ENCODE measurements at regions not wholly inside any gene's neighbourhood (a gene's known extent, or its start where the extent isn't known, plus 50 kb on each side); places are given as distances from the start of the nearest gene placed in this dataset.

- intact Hi-C loops (cut with DNase I) = no loop called here
- Histone ChIP-seq H3K36me3 (ENCODE audit: control insufficient read depth in 2 of 3, insufficient read depth in 3 of 3, low read length in 3 of 3) (no peaks in the 10 kb centered on the region), H3K27me3 (ENCODE audit: control insufficient read depth, insufficient read depth, low read length) (no peaks in the 10 kb centered on the region), H3K27ac (ENCODE audit: low read depth in 2 of 2, low read length in 2 of 2) (no peak overlapping the region), H3K9me3 (ENCODE audit: control insufficient read depth in 2 of 3, insufficient read depth in 1 of 3, low read length in 3 of 3) (no peaks in the 10 kb centered on the region), H3K4me1 (ENCODE audit: control insufficient read depth in 2 of 3, insufficient read depth in 2 of 3, low read depth in 1 of 3, low read length in 3 of 3) (no peaks in the 10 kb centered on the region), H3K4me3 (ENCODE audit: low read length in 3 of 3) (no peak overlapping the region), H3K9ac (ENCODE audit: low read length in 3 of 3) (no peak overlapping the region)
- FAIRE-seq (no peak), DNase-seq (no peak)
- TF ChIP-seq CTCF (IDR thresholded peaks at IDR 0.05; ENCODE audit: borderline replicate concordance, extremely low read depth, insufficient read depth) = no peak
Measured at GRCh38 chr18:38042211-38042890, 476.8 kb upstream of the CELF4 start.

GRCh38 chr18:38038242-38038641 is 472.6 kb upstream of the CELF4 start:
- FAIRE-seq = no peak
- Histone ChIP-seq H3K4me1 (ENCODE audit: control insufficient read depth in 2 of 3, insufficient read depth in 2 of 3, low read depth in 1 of 3, low read length in 3 of 3) (no peaks in the 10 kb centered on the region), H3K9me3 (ENCODE audit: control insufficient read depth in 2 of 3, insufficient read depth in 1 of 3, low read length in 3 of 3) (no peaks in the 10 kb centered on the region), H3K36me3 (ENCODE audit: control insufficient read depth in 2 of 3, insufficient read depth in 3 of 3, low read length in 3 of 3) (no peaks in the 10 kb centered on the region), H3K4me3 (ENCODE audit: low read length in 3 of 3) (no peak overlapping the region), H3K9ac (ENCODE audit: low read length in 3 of 3) (no peak overlapping the region), H3K27me3 (ENCODE audit: control insufficient read depth, insufficient read depth, low read length) (no peaks in the 10 kb centered on the region), H3K27ac (ENCODE audit: low read depth in 2 of 2, low read length in 2 of 2) (no peak overlapping the region)
- DNase-seq = no peak
- intact Hi-C loops (cut with DNase I) = no loop called here
- no peak for TF ChIP-seq CTCF (IDR thresholded peaks at IDR 0.05; ENCODE audit: borderline replicate concordance, extremely low read depth, insufficient read depth)

- Histone ChIP-seq H3K4me3 (ENCODE audit: low read length in 3 of 3) (no peak overlapping the region), H3K36me3 (ENCODE audit: control insufficient read depth in 2 of 3, insufficient read depth in 3 of 3, low read length in 3 of 3) (no peaks in the 10 kb centered on the region), H3K27me3 (ENCODE audit: control insufficient read depth, insufficient read depth, low read length) (no peaks in the 10 kb centered on the region), H3K27ac (ENCODE audit: low read depth in 2 of 2, low read length in 2 of 2) (no peak overlapping the region), H3K9me3 (ENCODE audit: control insufficient read depth in 2 of 3, insufficient read depth in 1 of 3, low read length in 3 of 3) (no peaks in the 10 kb centered on the region), H3K4me1 (ENCODE audit: control insufficient read depth in 2 of 3, insufficient read depth in 2 of 3, low read depth in 1 of 3, low read length in 3 of 3) (no peaks in the 10 kb centered on the region), H3K9ac (ENCODE audit: low read length in 3 of 3) (no peak overlapping the region)
- TF ChIP-seq CTCF (IDR thresholded peaks at IDR 0.05; ENCODE audit: borderline replicate concordance, extremely low read depth, insufficient read depth) = no peak
- FAIRE-seq (no peak), DNase-seq (no peak)
- intact Hi-C loops (cut with DNase I) = no loop called here
Measured at GRCh38 chr18:38035193-38035592, 469.6 kb upstream of the CELF4 start.

DNA sequence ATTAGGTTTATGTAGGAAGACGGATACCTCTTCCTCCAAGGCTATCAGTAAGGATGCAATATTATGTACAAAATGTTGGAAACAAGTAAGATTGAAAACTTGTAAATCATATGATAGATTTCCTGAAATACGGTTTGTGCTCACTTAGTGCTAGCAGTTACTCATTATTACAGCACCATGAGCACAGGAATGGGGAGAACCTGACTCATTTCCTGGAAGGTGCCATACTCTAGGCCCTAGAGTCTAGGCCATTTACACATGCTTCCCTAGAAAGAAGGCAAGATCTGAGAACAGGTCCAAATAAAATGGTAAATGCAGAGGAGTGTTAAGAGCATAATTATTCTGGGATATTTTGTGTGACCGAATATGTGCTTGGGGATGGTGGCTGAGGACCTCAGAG is 467.7 kb upstream of the CELF4 start:
- Histone ChIP-seq H3K4me3 (ENCODE audit: low read length in 3 of 3) (no peak overlapping the region), H3K4me1 (ENCODE audit: control insufficient read depth in 2 of 3, insufficient read depth in 2 of 3, low read depth in 1 of 3, low read length in 3 of 3) (no peaks in the 10 kb centered on the region), H3K27me3 (ENCODE audit: control insufficient read depth, insufficient read depth, low read length) (no peaks in the 10 kb centered on the region), H3K27ac (ENCODE audit: low read depth in 2 of 2, low read length in 2 of 2) (no peak overlapping the region), H3K36me3 (ENCODE audit: control insufficient read depth in 2 of 3, insufficient read depth in 3 of 3, low read length in 3 of 3) (no peaks in the 10 kb centered on the region), H3K9ac (ENCODE audit: low read length in 3 of 3) (no peak overlapping the region), H3K9me3 (ENCODE audit: control insufficient read depth in 2 of 3, insufficient read depth in 1 of 3, low read length in 3 of 3) (no peaks in the 10 kb centered on the region)
- FAIRE-seq (no peak), DNase-seq (no peak)
- TF ChIP-seq CTCF (IDR thresholded peaks at IDR 0.05; ENCODE audit: borderline replicate concordance, extremely low read depth, insufficient read depth) = no peak
- intact Hi-C loops (cut with DNase I) = no loop called here
